ENCODE measurements at regions not wholly inside any gene's neighbourhood (a gene's known extent, or its start where the extent isn't known, plus 50 kb on each side); places are given as distances from the start of the nearest gene placed in this dataset.
A peak's percentile ranks its signal among the peaks of the same experiment; 100 is the strongest.
"Not testable (repeated sequence)": the region's sequence is repeated elsewhere in the genome, so short reads cannot be mapped to it uniquely, and the experiment has no call there.

DNA sequence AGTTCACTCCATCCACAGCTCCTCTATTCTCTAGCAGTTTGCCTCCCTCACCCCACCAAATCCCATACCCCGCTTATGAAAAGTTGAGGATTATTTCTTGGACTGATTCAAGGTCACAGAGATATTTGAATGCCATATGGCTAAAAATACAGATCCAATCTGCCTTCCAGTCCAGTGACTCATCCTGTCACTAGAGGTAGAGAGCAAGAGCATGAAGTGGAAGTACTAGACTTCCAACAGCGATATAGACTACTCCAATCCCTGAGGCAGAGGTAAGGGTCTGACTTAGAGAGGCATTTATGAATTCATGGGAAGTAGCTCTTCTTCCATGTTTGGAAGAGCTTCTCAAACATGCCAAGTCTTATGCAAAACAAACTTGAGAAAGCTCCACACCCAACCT is 72.4 kb upstream of the CCL21 start:
- H3K4me1 Mint-ChIP-seq = no peaks in the 10 kb centered on the region
- H3K36me3 Mint-ChIP-seq (ENCODE audit: insufficient read depth) = no peaks in the 10 kb centered on the region
- no peak for DNase-seq (ENCODE audit: low spot score in 2 of 2)
- H3K9me3 Mint-ChIP-seq = no peaks in the 10 kb centered on the region
- H3K27ac Mint-ChIP-seq (ENCODE audit: low read depth) = no peak overlapping the region
- H3K27me3 Mint-ChIP-seq = peaks cover 41% of the 10 kb centered on the region
- H3K4me3 Mint-ChIP-seq = no peak overlapping the region
- no peak for ATAC-seq (replicated peaks; ENCODE audit: extremely low read depth, poor library complexity, severe bottlenecking)

DNA sequence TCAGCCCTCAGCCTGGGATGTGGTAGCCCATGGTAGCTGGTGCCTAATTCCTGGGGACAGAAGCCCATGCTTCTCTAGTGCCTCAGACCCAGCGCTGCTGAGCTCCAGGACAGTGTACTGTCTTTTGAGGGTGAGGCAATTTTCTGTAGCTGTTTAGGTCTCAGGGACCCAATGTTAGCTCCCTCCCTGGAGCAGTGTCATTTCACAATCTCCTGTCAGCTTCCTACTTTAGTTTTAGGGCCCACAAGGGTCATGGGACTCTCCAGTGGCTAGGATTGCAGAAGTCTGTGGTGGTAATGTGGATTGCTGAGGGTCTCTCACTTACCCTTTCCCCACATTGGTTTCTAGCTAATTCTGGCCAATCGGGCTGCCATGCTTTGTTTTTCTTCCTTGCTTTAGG is 67.7 kb upstream of the CCL21 start:
- peaks cover 53% of the 10 kb centered on the region for H3K27me3 Mint-ChIP-seq
- H3K4me3 Mint-ChIP-seq = no peak overlapping the region
- DNase-seq (ENCODE audit: low spot score in 2 of 2) (no peak), ATAC-seq (replicated peaks; ENCODE audit: extremely low read depth, poor library complexity, severe bottlenecking) (no peak)
- no peak overlapping the region for H3K27ac Mint-ChIP-seq (ENCODE audit: low read depth)
- H3K4me1 Mint-ChIP-seq = no peaks in the 10 kb centered on the region
- peaks cover 9% of the 10 kb centered on the region for H3K9me3 Mint-ChIP-seq
- no peaks in the 10 kb centered on the region for H3K36me3 Mint-ChIP-seq (ENCODE audit: insufficient read depth)

DNA sequence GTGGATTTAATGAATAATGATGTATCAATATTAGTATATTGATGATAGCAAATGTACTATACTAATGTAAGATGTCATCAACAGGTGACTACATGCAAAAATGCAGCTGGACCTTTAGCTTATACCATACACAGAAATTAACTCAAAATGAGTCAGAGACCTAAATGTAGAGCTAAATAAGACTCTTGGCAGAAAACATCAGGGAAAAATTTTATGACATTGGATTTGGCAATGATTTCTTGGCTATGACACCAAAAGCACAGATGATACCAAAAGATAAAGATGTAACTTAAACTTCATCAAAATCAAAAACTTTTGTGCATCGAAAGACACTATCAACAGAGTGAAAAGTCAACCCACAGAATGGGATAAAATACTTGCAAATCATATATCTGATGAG is 64.0 kb upstream of the CCL21 start:
- no peaks in the 10 kb centered on the region for H3K36me3 Mint-ChIP-seq (ENCODE audit: insufficient read depth)
- H3K27me3 Mint-ChIP-seq = peaks cover 81% of the 10 kb centered on the region
- no peak for DNase-seq (ENCODE audit: low spot score in 2 of 2)
- no peak overlapping the region for H3K27ac Mint-ChIP-seq (ENCODE audit: low read depth)
- peaks cover 9% of the 10 kb centered on the region for H3K9me3 Mint-ChIP-seq
- H3K4me3 Mint-ChIP-seq = no peak overlapping the region
- no peaks in the 10 kb centered on the region for H3K4me1 Mint-ChIP-seq
- no peak for ATAC-seq (replicated peaks; ENCODE audit: extremely low read depth, poor library complexity, severe bottlenecking)

DNA sequence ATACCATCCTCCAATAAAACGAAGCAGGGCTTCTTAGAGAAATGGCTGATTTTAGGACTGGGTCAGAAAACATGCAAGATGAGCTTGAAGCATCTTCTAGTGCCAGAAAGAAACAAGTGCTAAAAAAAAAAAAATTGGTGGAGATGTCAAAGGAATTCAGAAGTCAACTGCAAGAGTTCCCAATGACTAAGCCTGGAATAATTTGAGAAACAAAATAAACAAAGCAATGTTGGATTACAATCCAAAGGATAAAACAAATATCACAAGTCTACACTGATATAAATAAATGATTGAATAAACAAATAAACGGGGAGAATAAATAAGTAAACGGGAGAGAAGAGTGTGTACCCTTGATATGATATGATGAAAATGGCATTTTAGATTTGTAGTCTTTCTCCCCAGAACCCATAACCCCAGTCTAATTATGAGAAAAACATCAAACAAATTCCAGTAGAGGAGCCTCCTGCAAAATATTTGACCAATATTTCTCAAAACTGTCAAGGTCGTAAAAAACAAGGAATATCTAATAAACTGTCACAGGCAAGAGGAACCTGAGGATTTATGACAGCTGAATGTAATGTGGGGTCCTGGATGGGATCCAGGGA is 63.5 kb upstream of the CCL21 start:
- Mint-ChIP-seq H3K27me3 (peaks cover 81% of the 10 kb centered on the region), H3K4me1 (no peaks in the 10 kb centered on the region), H3K9me3 (peaks cover 9% of the 10 kb centered on the region), H3K27ac (ENCODE audit: low read depth) (no peak overlapping the region), H3K36me3 (ENCODE audit: insufficient read depth) (no peaks in the 10 kb centered on the region), H3K4me3 (no peak overlapping the region)
- ATAC-seq (replicated peaks; ENCODE audit: extremely low read depth, poor library complexity, severe bottlenecking) (no peak), DNase-seq (ENCODE audit: low spot score in 2 of 2) (no peak)

DNA sequence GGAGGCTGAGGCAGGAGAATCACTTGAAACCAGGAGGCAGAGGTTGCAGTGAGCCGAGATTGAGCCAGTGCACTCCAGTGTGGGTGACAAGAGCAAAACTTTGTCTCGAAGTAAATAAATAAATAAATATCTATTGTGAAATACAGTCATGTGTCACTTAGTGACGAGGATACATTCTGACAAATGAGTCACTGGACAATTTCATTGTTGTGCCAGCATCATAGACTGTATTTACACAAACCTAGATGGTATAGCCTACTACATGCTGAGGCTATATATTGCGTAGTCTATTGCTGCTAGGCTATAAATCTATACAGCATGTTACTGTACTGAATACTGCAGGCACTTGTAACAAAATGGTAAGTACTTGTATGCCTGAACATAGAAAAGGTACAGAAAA is 61.1 kb upstream of the CCL21 start:
- Mint-ChIP-seq H3K27me3 (peaks cover 84% of the 10 kb centered on the region), H3K4me1 (no peaks in the 10 kb centered on the region), H3K36me3 (ENCODE audit: insufficient read depth) (no peaks in the 10 kb centered on the region), H3K9me3 (peaks cover 5% of the 10 kb centered on the region), H3K27ac (ENCODE audit: low read depth) (no peak overlapping the region), H3K4me3 (no peak overlapping the region)
- ATAC-seq (replicated peaks; ENCODE audit: extremely low read depth, poor library complexity, severe bottlenecking) = no peak
- no peak for DNase-seq (ENCODE audit: low spot score in 2 of 2)

DNA sequence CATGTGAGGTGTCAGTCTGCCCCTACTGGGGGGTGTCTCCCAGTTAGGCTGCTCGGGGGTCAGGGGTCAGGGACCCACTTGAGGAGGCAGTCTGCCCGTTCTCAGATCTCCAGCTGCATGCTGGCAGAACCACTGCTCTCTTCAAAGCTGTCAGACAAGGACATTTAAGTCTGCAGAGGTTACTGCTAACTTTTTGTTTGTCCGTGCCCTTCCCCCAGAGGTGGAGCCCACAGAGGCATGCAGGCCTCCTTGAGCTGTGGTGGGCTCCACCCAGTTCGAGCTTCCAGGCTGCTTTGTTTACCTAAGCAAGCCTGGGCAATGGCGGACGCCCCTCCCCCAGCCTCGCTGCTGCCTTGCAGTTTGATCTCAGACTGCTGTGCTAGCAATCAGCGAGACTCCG is 57.2 kb upstream of the CCL21 start:
- peaks cover 61% of the 10 kb centered on the region for H3K27me3 Mint-ChIP-seq
- ATAC-seq (replicated peaks; ENCODE audit: extremely low read depth, poor library complexity, severe bottlenecking); H3K27ac Mint-ChIP-seq (ENCODE audit: low read depth); H3K9me3 Mint-ChIP-seq; DNase-seq (ENCODE audit: low spot score in 2 of 2); H3K4me1 Mint-ChIP-seq; H3K4me3 Mint-ChIP-seq; H3K36me3 Mint-ChIP-seq (ENCODE audit: insufficient read depth): not testable (repeated sequence)

DNA sequence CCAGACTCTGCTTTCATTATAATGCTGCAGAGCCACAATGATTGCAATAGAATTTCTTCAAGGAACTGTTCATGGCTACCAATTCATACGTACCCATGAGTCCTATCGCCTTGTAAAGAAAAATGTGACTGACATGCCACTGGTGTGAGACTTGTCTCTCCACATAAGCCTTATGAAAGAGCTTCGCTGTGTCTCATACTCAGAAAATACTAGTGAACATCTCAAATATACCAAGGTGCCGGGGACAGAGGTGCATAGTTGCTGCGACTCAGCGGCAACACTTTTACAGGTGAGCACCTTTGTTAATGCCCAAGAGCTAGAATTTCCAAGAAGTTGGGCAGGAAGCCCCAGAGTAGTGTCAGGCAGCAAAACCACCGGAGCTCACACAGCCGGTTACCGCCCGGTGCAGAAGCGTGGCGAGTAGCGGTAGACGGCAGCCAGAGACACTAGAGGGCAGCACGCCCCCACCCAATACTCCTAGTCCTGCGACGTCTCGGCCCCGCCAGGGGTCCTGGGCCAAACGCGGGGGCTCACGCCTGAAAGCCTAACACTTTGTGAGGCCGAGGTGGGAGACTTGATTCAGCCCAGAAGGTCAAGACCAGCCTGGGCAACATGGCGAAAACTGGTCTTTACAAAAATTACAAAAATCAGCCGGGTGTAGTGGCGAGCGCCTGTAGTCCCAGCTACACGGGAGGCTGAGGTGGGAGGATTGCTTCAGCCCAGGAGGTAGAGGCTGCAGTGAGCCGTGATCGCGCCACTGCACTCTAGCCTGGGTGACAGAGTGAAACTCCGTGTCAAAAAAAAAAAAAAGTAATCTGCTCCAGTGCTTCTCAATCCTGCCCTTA is 50.5 kb upstream of the CCL21 start:
- not testable (repeated sequence) for H3K4me3 Mint-ChIP-seq; H3K36me3 Mint-ChIP-seq (ENCODE audit: insufficient read depth); H3K9me3 Mint-ChIP-seq; DNase-seq (ENCODE audit: low spot score in 2 of 2); H3K27ac Mint-ChIP-seq (ENCODE audit: low read depth); H3K4me1 Mint-ChIP-seq
- H3K27me3 Mint-ChIP-seq = peaks cover 55% of the 10 kb centered on the region
- ATAC-seq (replicated peaks; ENCODE audit: extremely low read depth, poor library complexity, severe bottlenecking) = peak; percentile 58

All from central memory CD8-positive, alpha-beta T cell (primary cell).